ENCODE measurements at regions not wholly inside any gene's neighbourhood (a gene's known extent, or its start where the extent isn't known, plus 50 kb on each side); places are given as distances from the start of the nearest gene placed in this dataset.

DNA sequence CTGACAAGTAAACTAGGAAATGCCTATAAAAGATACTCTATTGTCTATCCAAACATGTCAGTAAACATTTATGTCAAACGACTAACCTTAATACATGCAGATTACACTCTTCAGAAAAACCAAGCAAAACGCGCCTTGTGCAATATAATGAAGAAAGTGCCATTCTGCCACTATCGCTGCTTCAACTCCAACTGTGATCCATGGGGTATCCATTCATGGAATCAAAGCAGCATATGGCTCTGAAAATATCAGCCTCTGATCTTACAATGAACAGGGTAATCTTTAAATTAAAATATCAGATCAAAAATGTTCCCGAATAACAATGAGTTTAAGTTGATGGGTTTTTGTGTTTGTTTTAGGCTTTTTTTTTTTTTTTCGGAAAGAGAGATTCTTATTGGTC lies 105.5 kb upstream of the SETMAR start:
- TF ChIP-seq, protein P1, sequence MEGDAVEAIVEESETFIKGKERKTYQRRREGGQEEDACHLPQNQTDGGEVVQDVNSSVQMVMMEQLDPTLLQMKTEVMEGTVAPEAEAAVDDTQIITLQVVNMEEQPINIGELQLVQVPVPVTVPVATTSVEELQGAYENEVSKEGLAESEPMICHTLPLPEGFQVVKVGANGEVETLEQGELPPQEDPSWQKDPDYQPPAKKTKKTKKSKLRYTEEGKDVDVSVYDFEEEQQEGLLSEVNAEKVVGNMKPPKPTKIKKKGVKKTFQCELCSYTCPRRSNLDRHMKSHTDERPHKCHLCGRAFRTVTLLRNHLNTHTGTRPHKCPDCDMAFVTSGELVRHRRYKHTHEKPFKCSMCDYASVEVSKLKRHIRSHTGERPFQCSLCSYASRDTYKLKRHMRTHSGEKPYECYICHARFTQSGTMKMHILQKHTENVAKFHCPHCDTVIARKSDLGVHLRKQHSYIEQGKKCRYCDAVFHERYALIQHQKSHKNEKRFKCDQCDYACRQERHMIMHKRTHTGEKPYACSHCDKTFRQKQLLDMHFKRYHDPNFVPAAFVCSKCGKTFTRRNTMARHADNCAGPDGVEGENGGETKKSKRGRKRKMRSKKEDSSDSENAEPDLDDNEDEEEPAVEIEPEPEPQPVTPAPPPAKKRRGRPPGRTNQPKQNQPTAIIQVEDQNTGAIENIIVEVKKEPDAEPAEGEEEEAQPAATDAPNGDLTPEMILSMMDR (IDR thresholded peaks at IDR 0.05; ENCODE audit: poor library complexity, severe bottlenecking) = no peak
- peak; percentile 68 for TF ChIP-seq POLR2AphosphoS5 (IDR thresholded peaks at IDR 0.05)
- TF ChIP-seq EP300 (conservative IDR thresholded peaks at IDR 0.05; ENCODE audit: poor library complexity, severe bottlenecking) = peak; percentile 66
- no peak for TF ChIP-seq RAD21 (conservative IDR thresholded peaks at IDR 0.05)
- TF ChIP-seq EZH2 (IDR thresholded peaks at IDR 0.05; ENCODE audit: borderline replicate concordance, insufficient read depth, low read length, poor library complexity, severe bottlenecking) = no peak
- TF ChIP-seq, protein P2, sequence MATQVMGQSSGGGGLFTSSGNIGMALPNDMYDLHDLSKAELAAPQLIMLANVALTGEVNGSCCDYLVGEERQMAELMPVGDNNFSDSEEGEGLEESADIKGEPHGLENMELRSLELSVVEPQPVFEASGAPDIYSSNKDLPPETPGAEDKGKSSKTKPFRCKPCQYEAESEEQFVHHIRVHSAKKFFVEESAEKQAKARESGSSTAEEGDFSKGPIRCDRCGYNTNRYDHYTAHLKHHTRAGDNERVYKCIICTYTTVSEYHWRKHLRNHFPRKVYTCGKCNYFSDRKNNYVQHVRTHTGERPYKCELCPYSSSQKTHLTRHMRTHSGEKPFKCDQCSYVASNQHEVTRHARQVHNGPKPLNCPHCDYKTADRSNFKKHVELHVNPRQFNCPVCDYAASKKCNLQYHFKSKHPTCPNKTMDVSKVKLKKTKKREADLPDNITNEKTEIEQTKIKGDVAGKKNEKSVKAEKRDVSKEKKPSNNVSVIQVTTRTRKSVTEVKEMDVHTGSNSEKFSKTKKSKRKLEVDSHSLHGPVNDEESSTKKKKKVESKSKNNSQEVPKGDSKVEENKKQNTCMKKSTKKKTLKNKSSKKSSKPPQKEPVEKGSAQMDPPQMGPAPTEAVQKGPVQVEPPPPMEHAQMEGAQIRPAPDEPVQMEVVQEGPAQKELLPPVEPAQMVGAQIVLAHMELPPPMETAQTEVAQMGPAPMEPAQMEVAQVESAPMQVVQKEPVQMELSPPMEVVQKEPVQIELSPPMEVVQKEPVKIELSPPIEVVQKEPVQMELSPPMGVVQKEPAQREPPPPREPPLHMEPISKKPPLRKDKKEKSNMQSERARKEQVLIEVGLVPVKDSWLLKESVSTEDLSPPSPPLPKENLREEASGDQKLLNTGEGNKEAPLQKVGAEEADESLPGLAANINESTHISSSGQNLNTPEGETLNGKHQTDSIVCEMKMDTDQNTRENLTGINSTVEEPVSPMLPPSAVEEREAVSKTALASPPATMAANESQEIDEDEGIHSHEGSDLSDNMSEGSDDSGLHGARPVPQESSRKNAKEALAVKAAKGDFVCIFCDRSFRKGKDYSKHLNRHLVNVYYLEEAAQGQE (IDR thresholded peaks at IDR 0.05; ENCODE audit: borderline replicate concordance) = no peak
- no peak for TF ChIP-seq MXI1 (conservative IDR thresholded peaks at IDR 0.05; ENCODE audit: poor library complexity, severe bottlenecking)

Measured in neural cell (in vitro differentiated cells).